IPS-15b (cell line): ENCODE measurements at regions not wholly inside any gene's neighbourhood (a gene's known extent, or its start where the extent isn't known, plus 50 kb on each side); places are given as distances from the start of the nearest gene placed in this dataset.

Experiments used
- H3K27me3 ChIP-seq: one replicate; pipeline ENCODE4 v1.6.1; 2013; ENCODE audit warnings: low read length; ENCODE audit not compliant: control insufficient read depth, insufficient read depth
- H3K36me3 ChIP-seq: one replicate; pipeline ENCODE4 v1.6.1; 2013; ENCODE audit warnings: low read length; ENCODE audit not compliant: control insufficient read depth, insufficient read depth
- H3K4me1 ChIP-seq: one replicate; pipeline ENCODE4 v1.6.1; 2013; ENCODE audit warnings: mild to moderate bottlenecking, low read length; ENCODE audit not compliant: control insufficient read depth, insufficient read depth
- H3K4me3 ChIP-seq: one replicate; pipeline ENCODE4 v1.5.1; 2013; ENCODE audit warnings: low read depth, low read length
- H3K9ac ChIP-seq: one replicate; pipeline ENCODE4 v1.6.1; 2013; ENCODE audit warnings: low read depth, mild to moderate bottlenecking, low read length
- H3K9me3 ChIP-seq: one replicate; pipeline ENCODE4 v1.6.1; 2013; ENCODE audit warnings: mild to moderate bottlenecking, low read length; ENCODE audit not compliant: control insufficient read depth, insufficient read depth

- Histone ChIP-seq H3K9me3 (no peaks in the 10 kb centered on the region), H3K36me3 (no peaks in the 10 kb centered on the region), H3K27me3 (no peaks in the 10 kb centered on the region), H3K9ac (no peak overlapping the region), H3K4me3 (no peak overlapping the region), H3K4me1 (no peaks in the 10 kb centered on the region)
Observed at GRCh38 chr9:2570615-2571479, 50.7 kb upstream of the VLDLR start.
